ENCODE measurements at regions not wholly inside any gene's neighbourhood (a gene's known extent, or its start where the extent isn't known, plus 50 kb on each side); places are given as distances from the start of the nearest gene placed in this dataset.
"Not testable (repeated sequence)": the region's sequence is repeated elsewhere in the genome, so short reads cannot be mapped to it uniquely, and the experiment has no call there.

DNA sequence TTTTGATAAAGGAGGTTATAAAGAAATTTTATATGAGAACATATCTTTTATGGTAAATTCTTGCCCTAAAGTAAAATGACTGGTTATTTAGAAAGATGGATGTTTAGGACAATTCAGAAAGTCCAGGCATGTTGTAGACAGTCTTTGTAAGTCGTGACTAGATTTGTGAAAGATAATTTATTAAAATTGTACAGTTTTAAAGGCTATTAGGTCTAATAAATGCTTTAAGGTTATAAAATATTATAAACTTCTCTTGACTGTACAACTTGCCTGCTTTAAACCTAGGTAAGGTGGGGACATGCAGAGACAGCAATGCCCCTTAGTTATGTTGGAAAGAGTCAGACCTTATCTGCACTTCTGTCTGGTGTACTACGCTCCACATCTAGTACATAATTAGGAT lies 933.5 kb downstream of the SI start:
- no peak for DNase-seq

DNA sequence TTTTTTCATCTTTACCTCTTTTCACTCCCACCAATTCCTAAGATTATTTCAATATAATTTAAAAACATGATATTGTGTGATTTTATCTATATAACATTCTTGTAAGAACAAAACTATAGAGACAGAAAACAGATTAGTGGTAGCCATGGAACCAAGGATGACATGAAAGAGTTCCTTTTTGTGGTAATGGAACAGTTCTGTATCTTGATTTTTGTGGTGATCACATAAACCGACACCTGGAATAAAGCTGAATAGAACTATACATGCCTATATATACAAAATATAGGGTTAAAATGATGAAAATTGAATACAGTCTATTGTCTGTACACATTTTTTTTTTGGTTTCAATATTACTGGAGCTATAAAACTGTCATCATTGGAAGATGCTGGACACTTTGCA lies 945.4 kb downstream of the SI start:
- no peak for DNase-seq

DNA sequence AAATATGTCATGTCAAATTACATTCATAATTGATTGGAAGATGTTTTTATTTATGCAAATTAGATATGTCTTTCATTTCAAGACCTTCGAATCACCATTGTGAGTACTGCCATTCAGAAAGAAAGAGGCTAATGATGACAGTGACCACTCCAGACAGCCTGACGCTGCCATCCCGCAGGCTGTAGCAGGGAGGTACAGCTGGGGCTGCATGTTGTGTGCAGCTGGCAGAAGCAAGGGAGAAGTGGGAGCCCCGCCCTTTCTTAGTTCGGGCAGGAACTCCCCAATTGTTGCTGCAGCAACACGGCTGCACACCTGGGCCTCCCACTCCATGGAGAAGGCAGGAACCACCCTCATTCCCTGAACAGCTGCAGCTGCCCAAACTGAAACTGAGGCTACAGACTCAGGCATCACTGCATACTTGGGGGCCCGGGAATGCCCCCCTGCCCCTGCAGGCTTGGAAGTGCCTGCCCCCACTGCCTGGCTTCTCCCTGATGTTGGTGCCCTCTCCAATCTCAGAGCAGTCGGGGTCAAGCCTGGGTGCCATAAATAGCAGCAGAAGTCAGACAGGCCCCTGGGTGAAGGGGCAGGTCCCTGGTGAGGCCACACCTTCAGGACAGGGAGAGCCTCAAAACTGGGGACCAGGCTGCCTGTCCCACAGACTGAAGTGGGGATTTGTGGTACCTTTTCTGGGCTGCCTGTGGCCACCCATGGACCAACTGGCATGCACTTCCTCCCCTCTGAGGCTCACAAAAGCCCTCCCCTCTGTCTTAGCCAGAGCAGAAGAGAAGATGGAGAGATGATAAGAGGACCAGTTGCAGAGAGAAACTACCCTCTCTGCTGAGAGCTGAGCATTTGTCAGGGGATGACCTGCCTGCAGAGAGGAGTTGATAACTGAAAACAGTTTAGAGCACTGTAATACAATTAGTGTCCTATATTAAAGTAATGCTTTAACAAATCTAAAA lies 964.6 kb downstream of the SI start:
- no peak for DNase-seq

DNA sequence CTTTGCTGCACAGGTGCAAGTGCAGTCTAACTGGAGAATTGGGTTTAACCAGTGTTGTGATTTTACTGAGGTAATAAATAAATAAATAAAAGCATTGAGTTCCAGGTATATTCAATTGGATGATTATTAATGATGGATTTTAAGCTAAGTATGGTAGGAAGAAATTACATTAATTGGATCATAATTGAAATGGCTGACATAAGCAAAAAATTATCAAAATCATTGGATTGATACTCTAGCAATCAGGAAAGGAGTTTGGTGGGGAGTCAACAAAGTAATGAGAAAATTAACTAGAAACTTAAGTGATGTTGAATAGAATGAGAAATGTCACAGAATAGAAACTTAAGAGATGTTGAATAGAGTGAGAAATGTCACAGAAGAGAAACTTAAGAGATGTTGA lies 981.9 kb downstream of the SI start:
- no peak for DNase-seq

DNA sequence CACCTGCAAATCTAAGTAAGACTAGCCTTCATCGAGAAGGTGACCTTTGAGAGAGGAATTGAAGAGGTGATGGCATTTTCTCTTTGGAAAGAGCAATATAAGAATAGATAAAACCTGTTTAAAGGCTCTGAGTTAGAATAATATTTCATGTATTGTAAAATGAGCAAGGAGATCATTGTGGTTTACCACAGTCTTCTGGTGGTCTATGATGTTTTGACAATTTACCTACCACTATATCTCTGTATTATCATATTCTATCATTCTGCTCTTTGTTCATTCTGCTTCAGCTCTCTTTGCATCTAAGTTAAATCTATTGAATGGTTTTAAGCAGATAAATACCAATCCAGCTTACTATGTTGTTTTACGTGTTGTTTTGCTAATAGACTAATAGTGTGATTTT lies 982.3 kb downstream of the SI start:
- DNase-seq: no peak

DNA sequence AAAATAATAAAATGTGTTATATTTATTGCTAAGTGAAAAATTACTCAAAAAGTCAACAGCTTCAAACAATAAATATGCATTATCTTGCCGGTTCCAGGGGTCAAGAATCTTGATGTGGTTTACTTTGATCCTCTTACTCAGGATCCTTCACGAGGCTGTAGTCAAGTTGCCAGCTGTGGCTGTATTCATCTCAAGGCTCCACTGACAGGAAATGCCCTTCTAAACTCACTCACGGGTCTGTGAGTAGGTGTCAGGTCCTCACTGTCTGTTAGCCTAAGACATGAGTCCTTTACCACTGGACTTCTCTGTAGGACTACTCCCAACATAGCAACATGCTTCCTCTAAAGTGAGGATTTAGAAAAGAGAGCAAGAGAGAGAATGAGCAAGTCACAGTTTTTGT lies 983.0 kb downstream of the SI start:
- DNase-seq: no peak

DNA sequence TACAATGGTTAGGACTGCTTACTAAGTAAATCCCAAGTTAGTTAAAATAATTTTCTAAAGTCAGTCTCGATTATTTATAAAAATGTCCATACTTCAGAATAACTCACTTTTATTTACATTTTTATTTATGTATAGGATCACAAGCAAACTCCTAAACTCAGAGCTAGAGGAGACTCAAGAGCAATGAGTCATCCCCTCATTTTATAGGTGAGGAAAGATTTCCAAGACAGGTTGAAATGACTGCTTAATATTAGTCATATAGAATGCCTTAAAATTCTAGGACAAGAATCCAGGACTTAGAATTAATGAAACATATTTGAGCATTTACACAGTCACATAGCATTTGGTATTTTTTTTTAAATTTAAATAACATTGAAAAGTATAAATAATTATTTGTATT lies 983.8 kb downstream of the SI start:
- DNase-seq: no peak

DNA sequence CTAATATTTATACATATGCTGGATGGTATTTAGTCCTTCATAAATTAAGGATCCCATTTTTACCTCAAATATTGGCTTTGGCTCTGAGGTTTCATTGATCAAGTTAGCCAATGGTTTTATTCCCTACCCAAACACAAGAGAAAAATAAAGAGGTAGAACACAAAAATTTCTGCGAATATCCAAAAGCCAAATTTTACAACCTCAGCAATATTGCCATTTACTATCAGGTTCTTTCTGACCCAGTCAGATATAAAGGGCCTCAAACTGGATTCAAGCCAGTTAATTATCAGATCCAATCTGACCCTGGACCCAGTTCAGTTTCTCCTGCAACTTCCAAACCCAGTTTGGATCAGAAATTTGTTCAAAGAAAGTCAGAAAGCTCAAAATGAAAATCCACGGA lies 998.1 kb downstream of the SI start:
- DNase-seq: no peak

DNA sequence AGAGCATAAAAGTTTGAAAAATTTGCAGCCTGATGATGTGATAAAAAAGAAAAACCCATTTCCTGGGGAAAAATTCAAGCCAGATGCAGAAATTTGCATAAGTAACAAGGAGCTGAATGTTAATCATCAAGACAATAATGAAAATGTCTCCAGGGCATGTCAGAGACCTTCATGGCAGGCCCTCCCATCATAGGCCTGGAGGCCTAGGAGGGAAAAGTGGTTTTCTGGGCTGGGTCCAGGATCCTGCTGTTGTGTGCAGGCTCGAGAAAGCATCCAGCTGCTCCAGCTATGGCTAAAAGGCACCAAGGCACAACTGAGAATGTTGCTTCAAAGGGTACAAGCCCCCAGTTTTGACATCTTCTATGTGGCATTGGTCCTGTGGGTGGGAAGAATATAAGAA lies 1014.0 kb downstream of the SI start:
- no peak for DNase-seq

DNA sequence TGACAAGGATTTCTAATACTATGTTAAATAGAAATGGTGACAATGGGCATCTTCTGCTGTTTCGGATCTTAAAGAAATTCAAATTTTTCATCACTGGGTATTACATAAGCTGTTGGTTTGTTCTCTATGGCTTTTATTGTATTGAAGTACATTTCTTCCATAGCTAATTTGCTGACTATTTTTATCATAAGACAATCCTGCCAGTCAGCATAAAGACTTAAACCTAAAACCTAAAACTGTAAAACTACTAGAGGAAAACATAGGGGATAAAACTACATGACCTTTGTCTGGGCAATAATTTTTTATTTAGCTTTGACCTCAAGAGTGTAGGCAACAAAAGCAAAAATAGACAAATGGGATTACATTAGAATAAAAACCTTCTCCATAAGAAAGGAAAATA lies 1017.4 kb downstream of the SI start:
- no peak for DNase-seq

DNA sequence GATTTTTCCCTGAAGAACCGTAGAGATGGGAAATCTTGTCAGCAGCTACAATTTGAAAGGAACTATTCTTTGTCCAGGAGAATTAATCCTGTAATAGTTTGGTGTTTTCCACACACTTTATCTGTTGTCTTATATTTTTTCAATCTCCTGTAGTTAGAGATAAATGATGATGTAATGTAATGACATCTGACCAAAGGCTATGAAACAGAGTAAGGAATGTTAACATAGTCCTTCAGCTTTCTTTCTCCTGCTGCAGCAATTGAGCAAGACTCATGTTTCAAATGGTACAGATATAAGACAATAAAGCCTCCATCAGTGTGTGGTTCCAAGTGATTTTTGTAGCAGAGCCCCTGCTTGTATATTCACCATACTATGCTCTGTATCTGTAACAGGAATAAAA lies 1028.4 kb downstream of the SI start:
- no peak for DNase-seq

DNA sequence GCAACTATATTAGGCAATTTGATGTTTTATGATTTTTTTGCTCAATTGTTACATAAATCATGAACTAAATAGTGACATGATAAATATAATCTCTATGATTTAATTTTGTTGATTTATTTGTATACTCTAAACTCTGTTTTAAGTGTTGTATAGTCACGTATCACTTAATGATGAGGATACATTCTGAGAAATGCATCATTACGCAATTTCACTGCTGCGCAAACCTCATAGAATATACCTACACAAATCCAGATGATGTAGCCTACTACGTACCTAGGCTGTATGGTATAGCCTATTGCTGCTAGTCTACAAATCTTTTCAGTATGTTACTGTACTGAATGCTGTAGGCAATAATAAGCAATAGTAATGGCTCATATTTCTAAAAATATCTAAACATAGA lies 1029.8 kb downstream of the SI start:
- DNase-seq: no peak

DNA sequence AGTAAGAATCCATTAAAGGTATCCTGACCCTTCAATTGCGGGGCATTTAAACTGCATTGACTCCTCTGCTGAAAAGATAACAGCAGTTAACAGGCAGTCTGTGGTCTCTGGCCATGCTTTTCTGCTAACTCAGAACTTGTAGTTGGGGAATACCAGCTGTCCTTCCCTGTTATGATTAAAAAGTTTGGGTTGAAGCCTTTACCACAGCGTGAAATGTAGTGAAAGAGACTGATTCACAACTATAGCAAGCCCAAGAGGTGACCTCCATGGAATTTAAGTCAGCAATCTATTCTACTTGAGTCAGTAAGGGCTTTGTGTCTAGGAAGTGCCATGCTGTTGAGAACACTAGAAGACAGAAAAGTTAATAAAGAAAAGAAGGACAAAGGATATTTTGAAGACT lies 1037.3 kb downstream of the SI start:
- no peak for DNase-seq

DNA sequence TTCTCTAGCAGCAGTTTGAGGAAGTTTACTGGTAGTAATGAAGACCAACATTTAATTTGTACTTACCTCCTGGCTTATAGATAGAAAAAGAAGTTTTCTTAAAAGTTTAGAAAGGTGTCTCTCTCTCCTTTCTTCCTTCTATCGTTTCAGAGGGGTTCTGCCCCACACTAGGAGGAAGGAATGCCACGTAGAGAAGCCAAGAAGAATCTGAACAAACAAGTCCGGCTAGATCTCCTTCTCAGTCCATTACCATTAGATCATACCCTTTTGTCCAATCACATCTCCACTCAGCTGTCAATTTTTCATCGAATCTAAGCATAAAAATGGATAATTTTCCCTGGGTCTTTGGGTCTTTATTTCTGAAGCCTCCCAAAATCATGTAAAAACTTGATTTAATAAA lies 1048.1 kb downstream of the SI start:
- no peak for DNase-seq

DNA sequence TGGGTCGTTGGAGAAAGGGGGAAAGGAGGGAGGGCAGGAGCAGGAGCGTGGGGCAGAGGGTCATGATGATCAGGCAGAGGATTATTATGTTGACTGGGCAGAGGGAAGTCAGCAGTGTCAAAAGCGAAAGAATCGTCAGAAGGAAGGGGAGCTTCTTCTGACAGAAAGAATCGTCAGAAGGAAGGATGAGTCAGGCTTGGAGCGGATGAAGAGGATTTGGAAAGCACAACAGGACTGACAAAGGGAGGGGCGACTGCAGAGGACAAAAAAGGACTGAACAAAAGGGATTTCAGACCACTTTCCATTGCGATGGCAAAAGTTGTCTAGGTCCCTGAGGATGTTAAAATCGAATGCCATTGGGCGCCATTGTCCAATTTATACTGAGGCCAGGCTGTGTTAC lies 1053.5 kb downstream of the SI start:
- DNase-seq: no peak

DNA sequence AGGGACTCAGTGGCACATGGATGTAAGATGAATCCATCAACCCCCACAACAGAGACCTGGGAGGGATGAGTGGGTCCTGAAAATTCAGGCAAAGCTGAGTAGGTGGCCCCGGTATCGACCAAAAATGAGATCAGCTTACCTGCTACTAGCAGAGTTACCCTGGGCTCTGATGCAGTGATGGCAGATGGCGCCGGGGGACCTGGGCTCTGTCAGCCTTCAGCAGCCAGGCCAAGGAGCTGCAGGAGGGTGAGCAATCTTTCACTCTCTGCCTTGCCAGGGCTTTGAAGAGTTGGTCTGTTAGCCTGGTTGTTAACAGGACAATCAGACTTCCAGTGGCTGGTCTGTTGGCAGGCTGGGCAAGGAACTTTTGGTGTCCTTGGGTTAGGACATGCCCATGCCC lies 1054.8 kb downstream of the SI start:
- no peak for DNase-seq

DNA sequence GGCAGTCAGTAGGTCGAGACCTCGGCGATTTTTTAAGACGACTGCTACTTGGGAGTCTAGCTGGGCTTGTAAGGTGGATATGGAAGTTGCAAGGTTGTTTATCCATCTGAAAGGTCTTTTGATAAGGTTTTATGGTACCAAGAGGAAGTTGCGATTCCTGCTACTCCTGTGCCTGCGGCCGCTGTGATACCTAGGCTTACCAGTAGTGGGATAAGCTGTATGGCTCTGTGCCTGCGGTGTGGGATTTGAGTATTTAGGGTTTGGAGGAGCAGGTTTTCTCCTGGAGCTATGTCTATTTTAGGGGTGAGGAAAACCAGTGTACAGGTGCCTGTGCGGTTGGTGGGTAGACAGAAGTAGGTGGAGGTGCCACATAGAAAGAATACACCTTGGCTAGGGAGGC lies 1059.8 kb downstream of the SI start:
- DNase-seq: no peak

DNA sequence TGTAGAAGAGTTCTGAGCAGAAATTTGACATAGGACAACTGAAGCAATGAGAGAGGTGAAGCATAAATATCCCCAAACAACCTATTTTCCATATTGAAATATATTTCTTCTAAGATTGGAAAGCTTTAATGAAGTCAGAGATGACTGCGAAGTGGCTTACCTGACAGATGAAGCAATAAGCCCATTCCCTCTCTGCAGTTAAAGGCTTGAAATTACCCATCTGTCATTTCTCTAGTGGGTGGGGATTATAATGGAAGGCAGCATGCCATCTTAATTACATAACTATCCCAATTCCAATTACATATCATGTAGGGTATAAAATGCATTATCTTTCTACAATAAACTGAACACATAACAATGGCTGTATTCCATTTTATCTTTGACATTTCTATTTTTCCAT lies 1070.5 kb downstream of the SI start:
- DNase-seq: no peak

DNA sequence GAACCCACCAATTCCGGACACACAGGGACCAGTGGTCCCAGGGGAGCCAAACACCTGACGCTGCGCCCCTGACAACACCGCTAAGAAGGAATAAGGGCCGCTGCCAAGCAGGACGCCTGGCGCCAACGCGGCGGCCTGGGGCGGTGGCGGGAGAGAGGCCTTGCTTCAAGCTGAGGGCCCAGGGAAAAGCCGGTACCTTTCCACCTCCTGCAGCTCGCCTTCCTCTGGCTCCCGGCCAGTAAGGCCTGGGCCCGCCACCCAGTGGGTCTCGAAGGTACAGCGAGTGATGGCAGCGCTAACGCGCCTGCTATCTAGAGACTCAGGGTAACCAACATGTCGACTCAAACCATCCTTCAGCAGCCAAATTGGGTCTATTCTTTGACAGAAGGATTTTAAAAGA lies 1074.1 kb downstream of the SI start:
- no peak for DNase-seq

DNA sequence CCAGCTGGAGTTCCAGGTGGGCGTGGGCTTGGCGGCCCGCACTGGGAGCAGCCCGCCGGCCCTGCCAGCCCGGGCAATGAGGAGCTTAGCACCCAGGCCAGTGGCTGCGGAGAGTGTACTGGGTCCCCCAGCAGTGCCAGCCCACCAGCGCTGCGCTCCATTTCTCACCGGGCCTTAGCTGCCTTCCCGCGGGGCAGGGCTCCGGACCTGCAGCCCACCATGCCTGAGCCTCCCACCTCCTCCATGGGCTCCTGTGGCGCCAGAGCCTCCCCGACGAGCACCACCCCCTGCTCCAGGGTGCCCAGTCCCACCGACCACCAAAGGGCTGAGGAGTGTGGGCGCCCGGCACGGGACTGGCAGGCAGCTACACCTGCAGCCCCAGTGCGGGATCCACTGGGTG lies 1075.3 kb downstream of the SI start:
- DNase-seq: not testable (repeated sequence)

DNA sequence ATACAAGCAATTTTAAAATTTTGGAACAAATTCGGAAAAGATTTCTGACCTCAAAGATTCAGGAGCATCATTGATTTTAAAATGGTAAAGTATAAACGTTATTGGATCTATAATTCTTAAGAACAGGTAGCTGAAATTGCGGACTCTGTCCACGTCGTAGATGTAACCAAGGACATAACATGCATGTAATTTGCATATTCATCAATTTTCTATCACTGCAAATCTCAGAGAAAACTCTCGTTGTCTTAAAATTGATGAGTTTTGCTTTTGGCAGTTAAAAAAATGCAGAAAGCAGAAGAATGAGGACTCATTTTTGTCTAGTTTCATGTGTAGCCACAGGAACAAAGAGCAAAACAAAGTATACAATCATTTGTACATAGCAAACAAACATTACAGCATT lies 1094.4 kb downstream of the SI start:
- no peak for DNase-seq

DNA sequence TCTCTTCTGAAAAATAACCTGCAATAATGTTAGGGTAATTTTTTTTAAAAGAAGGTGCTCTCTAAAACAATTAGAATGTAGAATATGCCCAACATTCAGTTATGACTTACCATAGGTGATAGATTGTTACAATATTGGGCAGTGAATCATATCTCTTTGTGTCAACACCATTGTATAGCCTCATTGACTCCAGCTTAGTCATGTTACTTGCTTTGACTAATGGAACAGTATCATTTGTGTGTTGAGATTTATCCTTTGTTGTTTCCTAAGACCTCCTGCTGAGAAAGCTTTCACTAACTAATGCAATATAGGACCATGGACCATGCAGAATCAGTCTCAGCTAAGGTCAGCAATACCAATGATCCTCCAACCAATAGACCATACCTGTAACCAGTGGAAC lies 1106.4 kb downstream of the SI start:
- DNase-seq: no peak

DNA sequence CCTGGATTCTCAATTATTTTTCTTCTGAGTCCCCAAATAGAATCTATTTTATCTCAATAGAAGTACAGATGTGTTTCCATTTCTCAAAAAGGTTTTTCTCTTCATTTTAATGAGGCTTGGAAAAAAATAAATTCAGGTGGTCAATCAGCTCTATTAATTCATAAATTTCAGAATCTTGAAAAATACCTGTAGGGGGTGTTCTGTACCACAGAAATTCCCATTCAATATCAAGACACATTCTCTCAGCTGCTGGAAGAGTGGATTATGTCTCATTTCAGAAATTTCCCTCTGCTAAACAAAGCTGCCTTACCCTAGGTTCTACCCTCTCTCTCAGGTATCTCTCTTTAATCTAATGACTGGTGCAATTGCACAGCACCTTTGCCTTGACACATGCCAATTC lies 1121.2 kb downstream of the SI start:
- no peak for DNase-seq

DNA sequence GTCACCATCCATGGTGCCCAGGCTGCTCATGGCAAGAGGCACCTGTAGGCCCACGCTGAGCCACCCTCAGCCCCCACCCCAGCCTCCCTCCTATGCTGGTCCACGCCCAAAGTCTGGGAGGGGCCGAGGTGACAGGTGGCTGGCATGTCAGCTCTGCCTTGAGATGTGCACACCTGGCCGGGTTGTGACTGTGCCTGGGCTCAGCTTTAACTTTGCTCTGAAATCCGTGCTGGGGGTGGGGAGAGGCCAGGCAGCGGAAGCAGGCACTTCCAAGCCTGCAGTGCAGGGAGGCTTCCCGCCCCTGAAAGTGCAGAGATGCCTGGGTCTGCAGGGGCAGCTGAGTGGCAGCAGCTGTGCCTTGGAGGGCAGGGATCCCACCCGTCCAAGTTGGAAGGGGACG lies 1124.8 kb downstream of the SI start:
- DNase-seq: no peak

All from muscle of back (tissue), 3 donors.